ENCODE measurements at regions not wholly inside any gene's neighbourhood (a gene's known extent, or its start where the extent isn't known, plus 50 kb on each side); places are given as distances from the start of the nearest gene placed in this dataset.

GRCh38 chr4:133389029-133389428 lies 239.9 kb downstream of the PCDH10 start:
- TF ChIP-seq GABPA (IDR thresholded peaks at IDR 0.05; ENCODE audit: low read depth), result no peak
- TF ChIP-seq POLR2AphosphoS5 (IDR thresholded peaks at IDR 0.05; ENCODE audit: low read depth), result no peak
- no peak for TF ChIP-seq CTCF (IDR thresholded peaks at IDR 0.05; ENCODE audit: insufficient read depth, low read length)
- no peak for TF ChIP-seq SPI1 (IDR thresholded peaks at IDR 0.05; ENCODE audit: borderline replicate concordance, low read depth)
- no peak for TF ChIP-seq REST (IDR thresholded peaks at IDR 0.05; ENCODE audit: insufficient replicate concordance, low read depth)
- DNase-seq (ENCODE audit: low read depth in 1 of 2, low spot score in 1 of 2), result no peak
- H3K27me3 ChIP-seq (ENCODE audit: insufficient read depth, poor library complexity, severe bottlenecking), result no peaks in the 10 kb centered on the region
- H3K27ac ChIP-seq (replicated peaks), result no peak overlapping the region
- no peak overlapping the region for H3K4me3 ChIP-seq (replicated peaks; ENCODE audit: insufficient read depth, low read length)

GRCh38 chr4:133385161-133385954 lies 236.3 kb downstream of the PCDH10 start:
- no peaks in the 10 kb centered on the region for H3K27me3 ChIP-seq (ENCODE audit: insufficient read depth, poor library complexity, severe bottlenecking)
- TF ChIP-seq CTCF (IDR thresholded peaks at IDR 0.05; ENCODE audit: insufficient read depth, low read length), result no peak
- TF ChIP-seq GABPA (IDR thresholded peaks at IDR 0.05; ENCODE audit: low read depth), result no peak
- no peak for TF ChIP-seq REST (IDR thresholded peaks at IDR 0.05; ENCODE audit: insufficient replicate concordance, low read depth)
- TF ChIP-seq POLR2AphosphoS5 (IDR thresholded peaks at IDR 0.05; ENCODE audit: low read depth), result no peak
- no peak for TF ChIP-seq SPI1 (IDR thresholded peaks at IDR 0.05; ENCODE audit: borderline replicate concordance, low read depth)
- H3K27ac ChIP-seq (replicated peaks), result no peak overlapping the region
- no peak for DNase-seq (ENCODE audit: low read depth in 1 of 2, low spot score in 1 of 2)
- no peak overlapping the region for H3K4me3 ChIP-seq (replicated peaks; ENCODE audit: insufficient read depth, low read length)

GRCh38 chr4:133379681-133380438 lies 230.8 kb downstream of the PCDH10 start:
- TF ChIP-seq REST (IDR thresholded peaks at IDR 0.05; ENCODE audit: insufficient replicate concordance, low read depth), result no peak
- no peak for TF ChIP-seq POLR2AphosphoS5 (IDR thresholded peaks at IDR 0.05; ENCODE audit: low read depth)
- TF ChIP-seq SPI1 (IDR thresholded peaks at IDR 0.05; ENCODE audit: borderline replicate concordance, low read depth), result no peak
- TF ChIP-seq GABPA (IDR thresholded peaks at IDR 0.05; ENCODE audit: low read depth), result no peak
- Histone ChIP-seq H3K4me3 (replicated peaks; ENCODE audit: insufficient read depth, low read length) (no peak overlapping the region), H3K27ac (replicated peaks) (no peak overlapping the region), H3K27me3 (ENCODE audit: insufficient read depth, poor library complexity, severe bottlenecking) (no peaks in the 10 kb centered on the region)
- DNase-seq (ENCODE audit: low read depth in 1 of 2, low spot score in 1 of 2), result no peak
